ENCODE measurements at regions not wholly inside any gene's neighbourhood (a gene's known extent, or its start where the extent isn't known, plus 50 kb on each side); places are given as distances from the start of the nearest gene placed in this dataset.
"Not testable (repeated sequence)": the region's sequence is repeated elsewhere in the genome, so short reads cannot be mapped to it uniquely, and the experiment has no call there.

GRCh38 chr4:154907345-154908045 is 126.4 kb downstream of the RBM46 start:
- not testable (repeated sequence) for DNase-seq (ENCODE audit: low spot score)

- no peak for DNase-seq (ENCODE audit: low spot score)
Observed at GRCh38 chr4:154908168-154908567, 127.1 kb downstream of the RBM46 start.

GRCh38 chr4:154911097-154911496 is 130.0 kb downstream of the RBM46 start:
- no peak for DNase-seq (ENCODE audit: low spot score)

GRCh38 chr4:154911608-154912098 is 130.6 kb downstream of the RBM46 start:
- DNase-seq (ENCODE audit: low spot score) = no peak

GRCh38 chr4:154916068-154916467 is 135.0 kb downstream of the RBM46 start:
- DNase-seq (ENCODE audit: low spot score) = no peak

- DNase-seq (ENCODE audit: low spot score) = no peak
Observed at GRCh38 chr4:154927126-154927680, 146.1 kb downstream of the RBM46 start.

- no peak for DNase-seq (ENCODE audit: low spot score)
Observed at GRCh38 chr4:154928640-154929257, 147.7 kb downstream of the RBM46 start.

GRCh38 chr4:154936873-154937272 is 155.8 kb downstream of the RBM46 start:
- DNase-seq (ENCODE audit: low spot score) = no peak

GRCh38 chr4:154939851-154940250 is 158.8 kb downstream of the RBM46 start:
- no peak for DNase-seq (ENCODE audit: low spot score)

- no peak for DNase-seq (ENCODE audit: low spot score)
Observed at GRCh38 chr4:154942176-154942575, 161.1 kb downstream of the RBM46 start.

- DNase-seq (ENCODE audit: low spot score) = no peak
Observed at GRCh38 chr4:154944996-154945395, 163.9 kb downstream of the RBM46 start.

- no peak for DNase-seq (ENCODE audit: low spot score)
Observed at GRCh38 chr4:154946113-154946512, 165.0 kb downstream of the RBM46 start.

GRCh38 chr4:154953691-154954090 is 172.6 kb downstream of the RBM46 start:
- no peak for DNase-seq (ENCODE audit: low spot score)

- no peak for DNase-seq (ENCODE audit: low spot score)
Observed at GRCh38 chr4:154954117-154954516, 173.0 kb downstream of the RBM46 start.

- no peak for DNase-seq (ENCODE audit: low spot score)
Observed at GRCh38 chr4:154958121-154958520, 177.0 kb downstream of the RBM46 start.

GRCh38 chr4:154958621-154959358 is 177.7 kb downstream of the RBM46 start:
- DNase-seq (ENCODE audit: low spot score) = no peak

- DNase-seq (ENCODE audit: low spot score) = no peak
Observed at GRCh38 chr4:154959756-154960155, 178.7 kb downstream of the RBM46 start.

GRCh38 chr4:154960476-154960875 is 179.4 kb downstream of the RBM46 start:
- no peak for DNase-seq (ENCODE audit: low spot score)

GRCh38 chr4:154961263-154961662 is 180.2 kb downstream of the RBM46 start:
- no peak for DNase-seq (ENCODE audit: low spot score)

GRCh38 chr4:154973244-154974035 is 192.4 kb downstream of the RBM46 start:
- DNase-seq (ENCODE audit: low spot score) = no peak

- DNase-seq (ENCODE audit: low spot score) = no peak
Observed at GRCh38 chr4:154977228-154977627, 196.2 kb downstream of the RBM46 start.

Data from CD4-positive, alpha-beta T cell treated with Interleukin-6 at 100 ng/mL for 8 hours (primary cell).